ENCODE measurements at regions not wholly inside any gene's neighbourhood (a gene's known extent, or its start where the extent isn't known, plus 50 kb on each side); places are given as distances from the start of the nearest gene placed in this dataset.

DNA sequence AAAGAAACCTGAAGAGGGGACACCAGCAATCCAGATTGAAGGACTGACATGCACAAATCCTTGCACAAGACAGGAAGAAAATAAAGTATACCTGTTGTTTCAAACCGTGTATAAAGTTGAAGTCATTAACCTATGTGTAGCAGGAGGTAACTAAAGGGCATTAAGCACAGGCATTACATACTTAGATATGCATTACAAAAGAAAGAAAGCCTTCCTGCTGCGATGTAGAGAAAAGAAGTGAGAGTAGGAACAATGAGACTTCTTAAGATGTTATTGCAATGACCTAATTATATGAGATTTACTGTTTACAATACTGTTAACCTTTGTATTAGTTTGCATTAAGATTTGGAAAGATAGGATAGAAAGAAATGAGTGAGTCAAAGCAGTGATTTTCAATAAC is 308.9 kb upstream of the PTPRD start:
- Histone ChIP-seq H3K36me3 (ENCODE audit: low read depth) (no peaks in the 10 kb centered on the region), H3K27me3 (ENCODE audit: insufficient read depth, poor library complexity, severe bottlenecking) (peaks cover 7% of the 10 kb centered on the region), H3K9me3 (ENCODE audit: severe bottlenecking) (no peaks in the 10 kb centered on the region), H3K4me3 (ENCODE audit: severe bottlenecking) (no peak overlapping the region), H3K4me1 (ENCODE audit: insufficient read depth, poor library complexity, severe bottlenecking) (no peaks in the 10 kb centered on the region), H3K27ac (ENCODE audit: poor library complexity, severe bottlenecking) (no peak overlapping the region)
- ATAC-seq (ENCODE audit: low read depth) (no peak), DNase-seq (ENCODE audit: low spot score) (no peak)
- TF ChIP-seq, protein P1, sequence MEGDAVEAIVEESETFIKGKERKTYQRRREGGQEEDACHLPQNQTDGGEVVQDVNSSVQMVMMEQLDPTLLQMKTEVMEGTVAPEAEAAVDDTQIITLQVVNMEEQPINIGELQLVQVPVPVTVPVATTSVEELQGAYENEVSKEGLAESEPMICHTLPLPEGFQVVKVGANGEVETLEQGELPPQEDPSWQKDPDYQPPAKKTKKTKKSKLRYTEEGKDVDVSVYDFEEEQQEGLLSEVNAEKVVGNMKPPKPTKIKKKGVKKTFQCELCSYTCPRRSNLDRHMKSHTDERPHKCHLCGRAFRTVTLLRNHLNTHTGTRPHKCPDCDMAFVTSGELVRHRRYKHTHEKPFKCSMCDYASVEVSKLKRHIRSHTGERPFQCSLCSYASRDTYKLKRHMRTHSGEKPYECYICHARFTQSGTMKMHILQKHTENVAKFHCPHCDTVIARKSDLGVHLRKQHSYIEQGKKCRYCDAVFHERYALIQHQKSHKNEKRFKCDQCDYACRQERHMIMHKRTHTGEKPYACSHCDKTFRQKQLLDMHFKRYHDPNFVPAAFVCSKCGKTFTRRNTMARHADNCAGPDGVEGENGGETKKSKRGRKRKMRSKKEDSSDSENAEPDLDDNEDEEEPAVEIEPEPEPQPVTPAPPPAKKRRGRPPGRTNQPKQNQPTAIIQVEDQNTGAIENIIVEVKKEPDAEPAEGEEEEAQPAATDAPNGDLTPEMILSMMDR (IDR thresholded peaks at IDR 0.05; ENCODE audit: poor library complexity, severe bottlenecking), result no peak

DNA sequence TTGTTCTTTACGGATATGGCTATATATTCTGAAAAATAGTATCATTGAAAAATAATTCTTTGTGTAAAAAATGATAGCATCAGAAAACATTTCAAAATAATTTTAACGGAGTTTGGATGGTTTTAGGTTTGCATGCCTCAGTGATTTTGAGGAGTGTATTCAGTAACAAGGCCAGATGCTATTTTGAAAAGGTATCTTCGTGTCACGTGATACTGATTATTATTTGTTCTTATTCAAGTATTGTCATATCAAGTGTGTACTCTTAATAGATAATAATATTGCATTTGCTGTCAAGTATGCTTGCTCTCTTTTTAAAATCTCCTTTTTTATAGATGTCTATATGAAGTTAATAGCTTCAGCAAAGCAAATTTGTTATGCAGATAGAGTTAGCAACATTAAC is 313.1 kb upstream of the PTPRD start:
- Histone ChIP-seq H3K4me3 (ENCODE audit: severe bottlenecking) (no peak overlapping the region), H3K27ac (ENCODE audit: poor library complexity, severe bottlenecking) (no peak overlapping the region), H3K36me3 (ENCODE audit: low read depth) (no peaks in the 10 kb centered on the region), H3K27me3 (ENCODE audit: insufficient read depth, poor library complexity, severe bottlenecking) (peaks cover 30% of the 10 kb centered on the region), H3K4me1 (ENCODE audit: insufficient read depth, poor library complexity, severe bottlenecking) (no peaks in the 10 kb centered on the region), H3K9me3 (ENCODE audit: severe bottlenecking) (no peaks in the 10 kb centered on the region)
- ATAC-seq (ENCODE audit: low read depth) (no peak), DNase-seq (ENCODE audit: low spot score) (no peak)
- TF ChIP-seq, protein P1 (IDR thresholded peaks at IDR 0.05; ENCODE audit: poor library complexity, severe bottlenecking), result no peak

DNA sequence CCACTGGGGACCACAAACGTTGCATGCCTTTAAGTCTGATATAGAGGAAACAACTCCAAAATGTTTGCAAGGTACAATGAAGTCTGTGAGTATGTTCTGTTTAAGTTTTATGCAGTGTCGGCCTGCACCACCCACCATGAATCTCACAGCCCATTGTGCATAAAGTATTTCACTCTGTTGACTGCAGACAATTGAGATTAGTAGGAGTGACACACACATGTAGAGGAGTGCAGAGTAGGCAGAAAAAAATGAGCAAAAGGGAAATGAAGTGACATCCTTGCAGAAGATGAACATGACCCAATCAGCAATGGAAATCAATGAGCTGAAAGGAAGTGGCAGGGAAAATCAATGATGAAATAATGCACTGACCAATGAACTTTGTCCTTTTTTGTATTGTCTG is 315.6 kb upstream of the PTPRD start:
- H3K27ac ChIP-seq (ENCODE audit: poor library complexity, severe bottlenecking), result no peak overlapping the region

DNA sequence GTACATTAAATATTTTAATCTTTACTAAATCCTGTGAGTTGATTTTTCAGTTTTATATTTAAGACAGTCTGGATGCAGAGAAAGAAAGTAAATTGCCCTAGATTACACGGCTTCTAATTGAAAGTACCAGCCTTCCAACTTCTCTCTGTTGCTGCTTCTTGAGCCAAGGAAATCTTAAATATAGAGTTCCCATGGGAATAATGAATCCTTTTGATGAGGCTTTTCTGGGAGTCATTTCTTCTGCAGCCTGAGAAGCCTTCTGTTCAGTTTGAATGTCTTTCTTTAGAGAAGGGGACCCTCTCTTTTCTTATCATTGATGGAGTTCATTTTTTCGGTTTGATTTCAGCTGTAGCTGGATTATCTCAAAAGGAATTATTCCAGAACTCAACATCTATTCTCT is 317.3 kb upstream of the PTPRD start:
- Histone ChIP-seq H3K27me3 (ENCODE audit: insufficient read depth, poor library complexity, severe bottlenecking) (peaks cover 42% of the 10 kb centered on the region), H3K36me3 (ENCODE audit: low read depth) (no peaks in the 10 kb centered on the region), H3K9me3 (ENCODE audit: severe bottlenecking) (no peaks in the 10 kb centered on the region), H3K4me3 (ENCODE audit: severe bottlenecking) (no peak overlapping the region), H3K27ac (ENCODE audit: poor library complexity, severe bottlenecking) (no peak overlapping the region), H3K4me1 (ENCODE audit: insufficient read depth, poor library complexity, severe bottlenecking) (no peaks in the 10 kb centered on the region)
- ATAC-seq (ENCODE audit: low read depth), result no peak
- DNase-seq (ENCODE audit: low spot score), result no peak
- TF ChIP-seq, protein P1 (IDR thresholded peaks at IDR 0.05; ENCODE audit: poor library complexity, severe bottlenecking), result no peak

More for the DNA sequence above, 315.6 kb upstream of the PTPRD start:
- no peaks in the 10 kb centered on the region for H3K36me3 ChIP-seq (ENCODE audit: low read depth)
- H3K27me3 ChIP-seq (ENCODE audit: insufficient read depth, poor library complexity, severe bottlenecking), result peaks cover 36% of the 10 kb centered on the region
- no peak overlapping the region for H3K4me3 ChIP-seq (ENCODE audit: severe bottlenecking)
- H3K4me1 ChIP-seq (ENCODE audit: insufficient read depth, poor library complexity, severe bottlenecking), result no peaks in the 10 kb centered on the region
- no peak for ATAC-seq (ENCODE audit: low read depth)
- DNase-seq (ENCODE audit: low spot score), result no peak
- no peaks in the 10 kb centered on the region for H3K9me3 ChIP-seq (ENCODE audit: severe bottlenecking)
- TF ChIP-seq, protein P1 (IDR thresholded peaks at IDR 0.05; ENCODE audit: poor library complexity, severe bottlenecking), result no peak

DNA sequence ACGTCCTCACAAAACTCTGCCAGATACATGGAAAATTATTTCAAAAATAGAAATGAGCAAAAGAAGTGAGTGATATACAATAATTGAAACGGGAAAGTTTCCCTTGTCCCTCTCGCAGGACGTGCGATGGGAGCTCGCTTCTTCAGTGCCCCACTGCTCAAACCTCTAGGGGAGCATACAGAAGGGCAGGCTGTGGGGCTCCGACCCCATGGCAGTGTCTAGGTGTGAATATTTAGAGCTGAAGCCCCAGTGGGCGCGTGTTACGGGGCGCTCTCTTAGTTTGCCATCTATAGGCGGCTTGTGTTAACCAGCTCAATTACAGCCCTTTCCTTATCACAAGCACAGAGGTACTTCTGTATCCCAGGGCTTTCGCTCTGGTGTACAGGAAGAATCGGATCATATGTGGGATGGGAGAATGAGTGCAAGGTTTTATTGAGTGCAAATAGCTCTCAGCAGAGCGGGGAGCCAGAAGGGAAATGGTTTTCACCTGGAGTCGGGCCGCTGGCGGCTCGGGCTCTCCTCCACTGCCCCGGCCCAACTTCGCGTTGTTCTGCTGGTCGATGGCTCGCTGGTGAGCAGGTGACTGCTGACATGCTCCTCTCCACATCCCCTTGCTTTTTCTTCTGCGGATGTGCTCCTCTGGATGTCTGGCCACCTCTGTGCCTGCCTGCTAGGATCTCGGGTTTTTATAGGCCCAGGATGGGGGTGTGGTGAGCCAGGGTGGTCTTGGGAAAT is 334.0 kb upstream of the PTPRD start:
- peaks cover 3% of the 10 kb centered on the region for H3K27me3 ChIP-seq (ENCODE audit: insufficient read depth, poor library complexity, severe bottlenecking)
- H3K4me1 ChIP-seq (ENCODE audit: insufficient read depth, poor library complexity, severe bottlenecking), result no peaks in the 10 kb centered on the region
- DNase-seq (ENCODE audit: low spot score) (no peak), ATAC-seq (ENCODE audit: low read depth) (no peak)
- H3K9me3 ChIP-seq (ENCODE audit: severe bottlenecking), result no peaks in the 10 kb centered on the region
- TF ChIP-seq, protein P1 (IDR thresholded peaks at IDR 0.05; ENCODE audit: poor library complexity, severe bottlenecking), result no peak
- no peaks in the 10 kb centered on the region for H3K36me3 ChIP-seq (ENCODE audit: low read depth)
- no peak overlapping the region for H3K4me3 ChIP-seq (ENCODE audit: severe bottlenecking)
- H3K27ac ChIP-seq (ENCODE audit: poor library complexity, severe bottlenecking), result no peak overlapping the region

Data from RWPE2 (cell line).